HepG2 (cell line): ENCODE measurements at regions not wholly inside any gene's neighbourhood (a gene's known extent, or its start where the extent isn't known, plus 50 kb on each side); places are given as distances from the start of the nearest gene placed in this dataset.

ENCODE experiments used
- AGO1 ChIP-seq: fragments of 200-400 bp; formaldehyde crosslinking; IDR thresholded peaks from 2 replicates; pipeline ENCODE4 v1.6.1; 2017; ENCODE audit warnings: mild to moderate bottlenecking, low read depth, low read length, moderate library complexity; ENCODE audit not compliant: poor library complexity, severe bottlenecking
- ARID3A ChIP-seq: IDR thresholded peaks from 2 replicates; pipeline ENCODE4 v1.6.1; 2012; ENCODE audit warnings: low read depth, low read length, improper control_type of control experiment
- BRCA1 ChIP-seq: sonication (generic); formaldehyde crosslinking; IDR thresholded peaks from 2 replicates; pipeline ENCODE4 v1.4.0; 2020; ENCODE audit warnings: missing genetic modification reagents
- CREM ChIP-seq, 2 experiments: sonication (generic) in 1 of 2; formaldehyde crosslinking in 1 of 2; IDR thresholded peaks; 2 replicates each; pipeline versions ENCODE4 v1.4.0 to v1.6.1; 2016 to 2020; ENCODE audit warnings: antibody characterized with exemption in 1 of 2, mild to moderate bottlenecking in 1 of 2, missing genetic modification reagents in 1 of 2
- ETV5 ChIP-seq: IDR thresholded peaks from 2 replicates; pipeline ENCODE4 v1.6.1; 2018; ENCODE audit warnings: missing biosample characterization, missing genetic modification reagents, inconsistent platforms, borderline replicate concordance
- HMGXB4 ChIP-seq, 2 experiments: sonication (generic) in 1 of 2; formaldehyde crosslinking in 1 of 2; IDR thresholded peaks; 2 replicates each; pipeline versions ENCODE4 v1.4.0 to v1.6.1; 2018 to 2020; ENCODE audit warnings: missing genetic modification reagents in 2 of 2, borderline replicate concordance in 1 of 2, low read depth in 1 of 2, mild to moderate bottlenecking in 1 of 2, missing biosample characterization in 1 of 2
- MEIS2 ChIP-seq: sonication (generic); formaldehyde crosslinking; IDR thresholded peaks from 2 replicates; pipeline ENCODE4 v1.9.0; 2021; ENCODE audit warnings: mild to moderate bottlenecking, missing genetic modification reagents
- MIER2 ChIP-seq: IDR thresholded peaks from 2 replicates; pipeline ENCODE4 v1.6.1; 2016; ENCODE audit warnings: missing biosample characterization, missing genetic modification reagents
- NFKB2 ChIP-seq: sonication (generic); formaldehyde crosslinking; IDR thresholded peaks from 2 replicates; pipeline ENCODE4 v1.4.0; 2020; ENCODE audit warnings: missing genetic modification reagents, borderline replicate concordance
- PHF5A ChIP-seq: IDR thresholded peaks from one replicate; pipeline ENCODE4 v1.6.1; 2018; ENCODE audit warnings: low read depth, missing genetic modification reagents; ENCODE audit not compliant: unreplicated experiment
- POLR2G ChIP-seq: fragments of 200-400 bp; formaldehyde crosslinking; IDR thresholded peaks from 2 replicates; pipeline ENCODE4 v1.6.1; 2018; ENCODE audit warnings: mild to moderate bottlenecking, low read depth, low read length, moderate library complexity
- PRDM4 ChIP-seq: sonication (generic); formaldehyde crosslinking; IDR thresholded peaks from 2 replicates; pipeline ENCODE4 v1.9.0; 2021; ENCODE audit warnings: missing genetic modification reagents, borderline replicate concordance
- RARG ChIP-seq: sonication (generic); formaldehyde crosslinking; IDR thresholded peaks from 2 replicates; pipeline ENCODE4 v1.4.0; 2020; ENCODE audit warnings: low read depth, mild to moderate bottlenecking, missing genetic modification reagents
- RFX5 ChIP-seq: IDR thresholded peaks from 2 replicates; pipeline ENCODE4 v1.6.1; 2011; ENCODE audit warnings: low read depth, low read length, improper control_type of control experiment
- THAP11 ChIP-seq: IDR thresholded peaks from 2 replicates; pipeline ENCODE4 v1.6.1; 2016; ENCODE audit warnings: missing biosample characterization, missing genetic modification reagents
- ZNF253 ChIP-seq: sonication (generic); formaldehyde crosslinking; IDR thresholded peaks from 2 replicates; pipeline ENCODE4 v1.8.0; 2022; ENCODE audit warnings: mild to moderate bottlenecking, missing genetic modification reagents, borderline replicate concordance
- ZNF362 ChIP-seq: sonication (generic); formaldehyde crosslinking; IDR thresholded peaks from 2 replicates; pipeline ENCODE4 v1.4.0; 2020; ENCODE audit warnings: missing genetic modification reagents, mild to moderate bottlenecking, borderline replicate concordance
- ZNF512B ChIP-seq: sonication (generic); formaldehyde crosslinking; IDR thresholded peaks from 2 replicates; pipeline ENCODE4 v1.5.1; 2020; ENCODE audit warnings: missing genetic modification reagents, mild to moderate bottlenecking, borderline replicate concordance
- ZSCAN12 ChIP-seq: sonication (generic); formaldehyde crosslinking; IDR thresholded peaks from 2 replicates; pipeline ENCODE4 v1.9.0; 2021; ENCODE audit warnings: mild to moderate bottlenecking, missing genetic modification reagents

GRCh38 chr14:54329082-54329695 is 67.6 kb upstream of the CDKN3 start (continued):
- TF ChIP-seq PRDM4 (CRISPR knock-in tag) (no peak), ZNF253 (CRISPR knock-in tag) (no peak), POLR2G (no peak), THAP11 (CRISPR knock-in tag) (no peak), ZNF362 (CRISPR knock-in tag) (no peak), ZSCAN12 (CRISPR knock-in tag) (no peak), RFX5 (no peak), MEIS2 (CRISPR knock-in tag) (no peak), MIER2 (0 out of 2 replicates have a peak, but pooled peaks have one; percentile 21), HMGXB4 (CRISPR knock-in tag; IDR thresholded peaks at IDR 0.05; ENCODE audit: borderline replicate concordance in 1 of 2, low read depth in 1 of 2) (peak; percentile 21 to 76; a peak in 2 of 4 replicates), BRCA1 (CRISPR knock-in tag) (no peak), AGO1 (no peak), NFKB2 (no peak), CREM (IDR thresholded peaks at IDR 0.05) (no peak), CREM (CRISPR knock-in tag; IDR thresholded peaks at IDR 0.05) (no peak), PHF5A (CRISPR knock-in tag) (no peak), ARID3A (no peak), ZNF512B (no peak), RARG (CRISPR knock-in tag) (no peak), ETV5 (CRISPR knock-in tag) (no peak)
